AG08396 (cell line): ENCODE measurements at regions not wholly inside any gene's neighbourhood (a gene's known extent, or its start where the extent isn't known, plus 50 kb on each side); places are given as distances from the start of the nearest gene placed in this dataset.
"Not testable (repeated sequence)": the region's sequence is repeated elsewhere in the genome, so short reads cannot be mapped to it uniquely, and the experiment has no call there.

ENCODE experiments used
- DNase-seq: peaks from one replicate; pipeline ENCODE4 v3.0.0; 2012; ENCODE audit warnings: low spot score, mixed read lengths

GRCh38 chr12:67716817-67717216 lies 68.3 kb downstream of the DYRK2 start:
- DNase-seq, result peak; percentile 26

- DNase-seq, result not testable (repeated sequence)
Measured at GRCh38 chr12:67719303-67719702, 70.8 kb downstream of the DYRK2 start.

- DNase-seq, result peak; percentile 38
Measured at GRCh38 chr12:67720351-67720856, 71.9 kb downstream of the DYRK2 start.

GRCh38 chr12:67721248-67721647 lies 72.7 kb downstream of the DYRK2 start:
- no peak for DNase-seq

GRCh38 chr12:67722296-67722695 lies 73.8 kb downstream of the DYRK2 start:
- no peak for DNase-seq

- DNase-seq, result no peak
Measured at GRCh38 chr12:67726868-67727267, 78.3 kb downstream of the DYRK2 start.

- DNase-seq, result no peak
Measured at GRCh38 chr12:67727702-67728666, 79.4 kb downstream of the DYRK2 start.

GRCh38 chr12:67732857-67733256 lies 84.3 kb downstream of the DYRK2 start:
- DNase-seq, result no peak

GRCh38 chr12:67735868-67736267 lies 87.3 kb downstream of the DYRK2 start:
- no peak for DNase-seq

- DNase-seq, result no peak
Measured at GRCh38 chr12:67740711-67741110, 92.2 kb downstream of the DYRK2 start.

- no peak for DNase-seq
Measured at GRCh38 chr12:67741270-67741669, 92.7 kb downstream of the DYRK2 start.

- no peak for DNase-seq
Measured at GRCh38 chr12:67742461-67742860, 93.9 kb downstream of the DYRK2 start.

GRCh38 chr12:67747869-67748742 lies 99.6 kb downstream of the DYRK2 start:
- peak; percentile 48 for DNase-seq

GRCh38 chr12:67748743-67749040 lies 100.1 kb downstream of the DYRK2 start:
- DNase-seq, result no peak

- no peak for DNase-seq
Measured at GRCh38 chr12:67750513-67751183, 102.1 kb downstream of the DYRK2 start.

- DNase-seq, result no peak
Measured at GRCh38 chr12:67751381-67751928, 102.9 kb downstream of the DYRK2 start.

GRCh38 chr12:67752226-67752732 lies 103.7 kb downstream of the DYRK2 start:
- DNase-seq, result no peak

- no peak for DNase-seq
Measured at GRCh38 chr12:67754933-67755697, 106.6 kb downstream of the DYRK2 start.

- no peak for DNase-seq
Measured at GRCh38 chr12:67757651-67758050, 109.1 kb downstream of the DYRK2 start.

- DNase-seq, result no peak
Measured at GRCh38 chr12:67758119-67758518, 109.6 kb downstream of the DYRK2 start.

- DNase-seq, result no peak
Measured at GRCh38 chr12:67758521-67758920, 110.0 kb downstream of the DYRK2 start.
